GM10266 (cell line): ENCODE measurements at regions not wholly inside any gene's neighbourhood (a gene's known extent, or its start where the extent isn't known, plus 50 kb on each side); places are given as distances from the start of the nearest gene placed in this dataset.

ENCODE experiments used
- DNase-seq: peaks from one replicate; pipeline ENCODE4 v3.0.0; 2012; ENCODE audit errors: extremely low spot score
- CTCF ChIP-seq: IDR thresholded peaks from 2 replicates; pipeline ENCODE4 v1.5.1; 2012; ENCODE audit warnings: mild to moderate bottlenecking, low read depth; ENCODE audit not compliant: control insufficient read depth, insufficient read depth; ENCODE audit errors: missing control alignments

- no peak for DNase-seq
Measured at GRCh38 chrX:2577844-2578466, 77.2 kb upstream of the DHRSX start.

GRCh38 chrX:2576793-2577192 lies 76.0 kb upstream of the DHRSX start:
- TF ChIP-seq CTCF: no peak
- no peak for DNase-seq

More at GRCh38 chrX:2577844-2578466, 77.2 kb upstream of the DHRSX start:
- no peak for TF ChIP-seq CTCF

GRCh38 chrX:2574271-2574670 lies 73.5 kb upstream of the DHRSX start:
- DNase-seq: no peak
- no peak for TF ChIP-seq CTCF

- TF ChIP-seq CTCF: no peak
- DNase-seq: no peak
Measured at GRCh38 chrX:2572740-2573139, 72.0 kb upstream of the DHRSX start.

GRCh38 chrX:2568125-2568524 lies 67.3 kb upstream of the DHRSX start:
- no peak for TF ChIP-seq CTCF
- DNase-seq: no peak

GRCh38 chrX:2566055-2566454 lies 65.3 kb upstream of the DHRSX start:
- DNase-seq: no peak
- no peak for TF ChIP-seq CTCF

GRCh38 chrX:2561456-2561855 lies 60.7 kb upstream of the DHRSX start:
- DNase-seq: no peak
- no peak for TF ChIP-seq CTCF
